ENCODE measurements at regions not wholly inside any gene's neighbourhood (a gene's known extent, or its start where the extent isn't known, plus 50 kb on each side); places are given as distances from the start of the nearest gene placed in this dataset.
A peak's percentile ranks its signal among the peaks of the same experiment; 100 is the strongest.
"Not testable (repeated sequence)": the region's sequence is repeated elsewhere in the genome, so short reads cannot be mapped to it uniquely, and the experiment has no call there.

DNA sequence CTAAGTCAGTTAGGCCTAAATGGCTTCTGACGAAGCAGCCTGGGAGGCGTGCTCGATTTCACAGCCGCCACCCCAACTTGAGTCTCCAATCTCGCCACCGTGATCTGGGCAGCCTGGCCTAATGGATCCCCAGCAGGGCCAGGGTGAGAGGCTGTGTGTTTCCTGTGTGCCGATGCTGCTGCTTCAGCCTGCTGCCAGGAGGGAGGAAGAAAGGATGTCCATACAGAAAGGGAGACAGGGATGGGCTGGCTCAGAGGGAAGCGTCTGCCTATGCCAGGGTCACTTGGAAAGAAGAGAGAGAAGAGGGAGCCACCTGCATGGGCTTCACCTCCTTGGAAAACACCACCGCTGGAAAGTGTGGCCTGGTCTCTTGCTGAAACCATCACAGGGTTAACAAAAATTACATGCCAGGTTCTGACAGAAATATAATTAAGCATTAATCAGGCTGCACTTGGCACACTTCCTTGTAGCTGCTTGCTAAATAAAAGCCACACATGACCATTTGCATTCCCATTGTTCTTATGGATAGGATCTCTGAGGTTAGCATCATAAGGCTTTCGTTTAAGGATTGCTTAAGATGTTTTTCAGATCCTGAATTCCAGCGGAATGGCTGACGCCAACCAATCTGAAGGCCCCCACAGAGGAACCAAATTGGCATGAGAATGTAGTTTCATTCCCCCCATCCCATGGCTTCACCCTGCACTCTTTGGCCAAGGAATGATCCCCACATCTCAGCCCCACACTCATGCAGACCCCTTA lies 108.8 kb upstream of the SLC1A4 start:
- DNase-seq: peak; percentile 39

DNA sequence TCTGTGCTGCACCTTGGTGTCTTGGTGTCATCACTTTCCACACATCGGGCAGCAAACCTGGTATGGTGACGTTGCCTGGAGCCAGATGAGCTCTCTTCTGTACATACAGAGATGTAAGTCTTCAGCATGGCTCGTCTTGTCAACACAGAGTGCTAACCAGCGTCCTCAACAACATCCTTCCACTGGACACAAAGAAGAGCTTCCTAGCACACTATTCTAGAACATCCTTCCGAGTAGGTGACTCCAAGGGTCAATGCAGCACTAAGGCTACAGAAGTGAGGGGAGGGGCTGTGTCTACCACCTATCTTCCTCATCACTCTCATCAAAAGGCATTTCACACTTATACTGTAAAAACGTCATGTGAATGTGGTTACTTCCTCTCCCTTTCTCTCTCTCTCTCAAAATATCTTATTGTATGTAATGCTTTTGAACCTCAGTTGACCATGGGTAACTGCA lies 108.1 kb upstream of the SLC1A4 start:
- no peak for DNase-seq

- no peak for DNase-seq
Observed at GRCh38 chr2:64887565-64887964, 101.6 kb upstream of the SLC1A4 start.

GRCh38 chr2:64888591-64889309 lies 100.4 kb upstream of the SLC1A4 start:
- no peak for DNase-seq

GRCh38 chr2:64889803-64890202 lies 99.4 kb upstream of the SLC1A4 start:
- DNase-seq: no peak

- DNase-seq: not testable (repeated sequence)
Observed at GRCh38 chr2:64896572-64896971, 92.6 kb upstream of the SLC1A4 start.

- DNase-seq: no peak
Observed at GRCh38 chr2:64899081-64899865, 89.9 kb upstream of the SLC1A4 start.

DNA sequence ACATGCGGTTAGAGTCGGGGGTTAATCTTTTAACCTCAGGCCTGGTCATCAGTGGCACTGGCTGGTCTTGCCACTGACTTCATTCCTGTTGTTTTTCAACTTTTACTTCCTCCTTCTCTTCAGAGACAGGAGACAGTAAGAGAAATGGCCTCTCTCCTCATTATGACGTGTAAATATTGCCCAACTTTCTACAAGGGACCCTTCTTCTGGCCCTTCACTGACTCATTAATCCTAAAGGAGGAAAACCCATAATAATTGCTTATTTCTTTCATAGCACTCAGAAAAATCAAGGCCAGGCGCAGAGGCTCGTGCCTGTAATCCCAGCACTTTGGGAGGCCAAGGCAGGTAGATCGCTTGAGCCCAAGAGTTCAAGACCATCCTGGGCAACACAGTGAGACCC lies 89.3 kb upstream of the SLC1A4 start:
- peak; percentile 91 for DNase-seq

DNA sequence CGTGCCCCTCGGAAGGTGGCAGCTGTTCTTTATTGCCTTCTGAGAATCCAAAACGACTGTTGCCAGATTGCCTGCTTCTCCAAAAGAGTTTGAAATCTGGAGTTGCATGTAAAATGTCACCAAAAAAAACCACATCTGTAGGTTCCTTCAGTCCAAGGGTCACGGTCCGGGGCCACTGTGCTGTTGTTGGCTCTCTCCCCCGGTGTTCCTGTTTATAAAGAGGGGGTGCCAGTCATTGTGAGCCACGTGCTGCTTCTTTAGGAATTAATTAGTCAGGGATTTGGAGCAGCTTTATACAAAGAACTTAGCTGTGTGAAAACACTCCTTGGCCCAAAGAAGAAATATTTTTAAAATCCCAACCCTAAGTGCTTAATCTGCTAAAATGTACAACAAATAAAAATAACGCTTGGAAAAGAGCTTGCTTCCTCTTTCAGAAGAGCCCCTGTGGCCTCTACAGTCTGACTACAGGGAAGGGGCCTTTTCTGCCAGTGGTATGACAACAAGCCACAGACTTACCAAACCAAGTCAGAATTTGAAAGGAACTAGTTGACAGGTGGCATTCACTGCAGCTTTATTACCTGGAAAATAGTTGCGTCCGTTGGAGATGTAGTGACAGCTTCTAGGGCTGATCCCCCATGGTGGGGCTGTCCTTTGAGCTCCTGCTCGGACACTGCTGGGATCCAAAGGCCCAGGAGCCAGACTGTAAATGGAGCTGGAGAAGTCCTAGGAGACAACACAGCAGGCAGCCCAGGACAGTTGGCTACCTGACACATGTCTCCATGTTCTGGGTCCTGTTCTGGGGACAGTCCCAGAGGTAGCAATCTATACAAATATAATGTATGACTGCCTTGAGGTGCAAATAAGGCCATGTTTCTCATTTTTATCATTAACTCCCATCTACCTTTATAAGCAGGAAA lies 84.5 kb upstream of the SLC1A4 start:
- DNase-seq: peak; percentile 64

DNA sequence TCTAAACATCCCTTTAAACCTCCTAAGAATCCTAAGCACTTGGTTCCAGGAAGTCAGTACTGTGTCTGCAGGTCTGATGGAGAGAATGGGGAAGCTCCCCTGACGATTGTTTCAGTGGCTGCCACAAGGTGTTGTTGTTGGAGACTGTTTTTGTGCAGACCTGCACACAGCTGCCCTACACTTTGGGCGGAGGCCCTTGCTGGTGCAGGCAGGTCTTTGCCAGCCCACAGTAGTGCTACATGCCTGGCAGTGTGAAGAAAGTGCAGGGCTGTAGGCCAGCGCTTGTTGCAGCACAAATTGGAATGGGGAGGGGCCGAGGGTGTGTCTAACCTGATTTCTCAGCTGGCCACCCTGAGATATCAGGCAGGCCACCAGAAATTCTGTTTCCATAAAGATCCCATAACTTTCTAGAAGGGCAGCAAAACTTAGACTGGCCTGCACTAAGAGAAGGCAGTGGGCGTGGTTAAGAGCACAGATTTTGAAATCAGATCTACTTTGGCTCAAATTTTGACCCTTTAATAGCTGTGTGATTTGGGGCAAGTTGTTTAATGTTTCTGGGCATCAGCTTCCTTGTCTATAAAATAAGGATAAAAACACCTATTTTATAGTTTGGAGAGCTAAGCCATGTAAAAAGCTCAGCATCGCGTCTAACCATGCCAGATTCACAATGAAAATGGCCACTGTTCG lies 83.7 kb upstream of the SLC1A4 start:
- no peak for DNase-seq

DNA sequence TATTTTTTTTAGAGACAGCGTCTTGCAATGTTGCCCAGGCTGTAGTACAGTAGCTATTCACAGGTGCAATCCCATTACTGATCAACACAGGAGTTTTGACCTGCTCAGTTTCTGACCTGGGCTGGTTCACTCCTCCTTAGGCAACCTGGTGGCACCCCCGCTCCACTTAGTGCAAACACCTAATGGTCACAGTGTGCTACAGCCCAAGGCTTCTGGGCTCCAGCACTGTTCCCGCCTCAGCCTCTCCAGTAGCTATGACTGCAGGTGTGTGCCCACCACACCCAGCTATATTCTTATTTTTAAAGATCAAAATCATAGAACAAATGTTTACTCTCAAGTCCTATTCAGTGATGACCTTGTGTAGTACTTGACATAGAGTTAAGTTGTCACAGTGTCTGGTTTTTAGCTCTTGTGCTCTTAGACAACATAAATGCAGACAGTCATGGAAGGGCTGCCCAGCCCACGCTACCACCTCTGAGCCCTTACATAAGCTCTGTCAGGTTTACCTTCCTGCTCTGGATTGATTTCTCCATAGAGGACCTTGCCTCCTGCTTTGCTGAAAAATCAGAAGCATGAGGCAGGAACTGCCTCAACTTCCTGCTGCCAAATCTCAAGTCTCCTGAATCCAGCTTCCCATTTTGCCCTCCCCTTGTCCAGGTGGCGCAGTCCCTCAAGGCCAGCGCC lies 82.2 kb upstream of the SLC1A4 start:
- no peak for DNase-seq

- DNase-seq: no peak
Observed at GRCh38 chr2:64908406-64908805, 80.8 kb upstream of the SLC1A4 start.

DNA sequence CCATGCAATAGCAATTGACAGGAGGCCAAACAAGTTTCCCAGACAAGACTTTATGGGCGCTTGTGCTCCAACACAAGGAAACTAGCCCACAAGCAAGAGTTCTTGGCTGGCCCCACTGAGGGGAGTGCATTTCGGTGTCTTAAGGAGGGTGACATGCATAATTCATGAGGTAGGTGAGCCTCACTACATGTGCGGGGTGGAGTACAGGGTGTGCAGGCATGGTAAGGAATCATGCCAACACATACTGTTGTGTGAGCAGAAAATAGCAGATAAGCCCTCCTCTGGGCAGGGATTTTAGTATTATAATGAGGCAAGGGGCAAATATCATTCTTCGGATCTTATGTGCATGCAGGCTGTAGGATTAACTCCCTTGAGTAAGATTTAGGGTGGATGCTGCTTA lies 78.7 kb upstream of the SLC1A4 start:
- no peak for DNase-seq

GRCh38 chr2:64910972-64911433 lies 78.2 kb upstream of the SLC1A4 start:
- peak; percentile 91 for DNase-seq

GRCh38 chr2:64913357-64913869 lies 75.8 kb upstream of the SLC1A4 start:
- no peak for DNase-seq

GRCh38 chr2:64914247-64914646 lies 75.0 kb upstream of the SLC1A4 start:
- no peak for DNase-seq

- DNase-seq: no peak
Observed at GRCh38 chr2:64914735-64915509, 74.3 kb upstream of the SLC1A4 start.

DNA sequence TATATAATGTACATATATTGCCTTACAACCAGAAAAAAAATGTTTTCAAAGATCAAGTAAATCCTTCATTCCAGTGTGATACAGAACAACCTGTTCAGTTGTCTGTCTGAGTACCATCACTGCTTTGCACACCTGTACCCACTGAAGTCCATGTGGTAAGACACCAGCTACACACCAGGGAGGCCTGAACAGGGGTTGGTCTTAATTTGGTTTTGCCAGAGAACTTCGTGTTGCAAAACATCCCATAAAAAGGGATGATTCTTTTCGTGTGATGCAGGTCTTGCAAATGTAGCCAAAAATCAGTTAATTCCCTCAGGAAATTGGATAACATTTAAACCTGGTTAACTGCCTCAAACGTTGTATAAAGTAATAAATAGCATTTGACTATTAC lies 73.7 kb upstream of the SLC1A4 start:
- DNase-seq: no peak

DNA sequence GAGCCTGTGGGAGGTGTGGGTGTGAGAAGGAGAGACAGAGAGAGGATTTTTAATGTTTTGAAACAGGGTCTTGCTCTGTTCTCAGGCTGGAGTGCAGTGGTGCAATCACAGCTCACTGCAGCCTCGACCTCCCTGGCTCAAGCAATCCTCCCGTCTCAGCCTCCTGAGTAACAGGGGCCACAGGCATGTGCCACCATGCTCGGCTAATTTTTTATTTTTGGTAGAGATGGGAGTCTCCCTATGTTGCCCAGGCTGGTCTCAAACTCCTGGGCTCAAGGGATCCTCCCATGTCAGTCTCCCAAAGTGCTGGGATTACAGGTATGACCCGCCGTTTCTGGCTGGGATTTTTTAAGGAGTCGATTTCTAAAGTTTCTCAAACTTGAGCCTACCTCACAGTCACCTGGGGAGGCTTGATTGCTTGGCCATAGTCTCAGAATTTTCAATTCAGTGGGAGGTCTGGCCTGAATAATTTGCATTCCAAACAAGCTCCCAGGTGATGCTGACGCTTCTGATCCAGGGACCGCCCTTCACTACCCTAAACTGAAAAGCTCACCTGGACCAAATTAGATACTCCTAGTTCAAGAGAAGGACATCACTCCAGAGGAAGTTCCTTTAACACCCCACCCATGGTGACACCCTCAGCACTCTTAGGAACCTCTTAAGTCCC lies 70.8 kb upstream of the SLC1A4 start:
- no peak for DNase-seq

- DNase-seq: no peak
Observed at GRCh38 chr2:64919261-64919660, 69.9 kb upstream of the SLC1A4 start.

All from suppressor macrophage treated with lipopolysaccharide for 4 hours (primary cell).